ENCODE measurements at regions not wholly inside any gene's neighbourhood (a gene's known extent, or its start where the extent isn't known, plus 50 kb on each side); places are given as distances from the start of the nearest gene placed in this dataset.

- TF ChIP-seq ZNF396 (CRISPR knock-in tag; IDR thresholded peaks at IDR 0.05; ENCODE audit: borderline replicate concordance) (no peak), PREB (CRISPR knock-in tag; IDR thresholded peaks at IDR 0.05; ENCODE audit: borderline replicate concordance) (no peak), HMGXB4 (CRISPR knock-in tag; IDR thresholded peaks at IDR 0.05) (no peak), ZNF425 (CRISPR knock-in tag; conservative IDR thresholded peaks at IDR 0.05) (no peak), E2F5 (CRISPR knock-in tag; IDR thresholded peaks at IDR 0.05) (no peak)
These were observed 105.1 kb upstream of the GALNT5 start (continued) for GRCh38 chr2:157152362-157152761.

GRCh38 chr2:157155992-157156391, 101.5 kb upstream of the GALNT5 start:
- Mint-ChIP-seq H3K4me3 (no peak overlapping the region), H3K4me1 (no peaks in the 10 kb centered on the region), H3K27ac (no peak overlapping the region), H3K27me3 (ENCODE audit: low read depth) (no peaks in the 10 kb centered on the region), H3K9me3 (no peaks in the 10 kb centered on the region), H3K36me3 (no peaks in the 10 kb centered on the region)
- DNase-seq (ENCODE audit: low spot score) (no peak), ATAC-seq (no peak)
- POLR2A ChIA-PET: no interaction called here
- TF ChIP-seq NFE2L1 (CRISPR knock-in tag; IDR thresholded peaks at IDR 0.05) (no peak), KAT7 (CRISPR knock-in tag; IDR thresholded peaks at IDR 0.05; ENCODE audit: borderline replicate concordance) (no peak), NR3C1 (CRISPR knock-in tag; conservative IDR thresholded peaks at IDR 0.05; ENCODE audit: low read depth) (no peak), USF2 (CRISPR knock-in tag; IDR thresholded peaks at IDR 0.05) (no peak), NR1H2 (CRISPR knock-in tag; IDR thresholded peaks at IDR 0.05) (no peak), ELF4 (CRISPR knock-in tag; IDR thresholded peaks at IDR 0.05; ENCODE audit: low read depth) (no peak), PRDM15 (CRISPR knock-in tag; IDR thresholded peaks at IDR 0.05) (no peak)
- CTCF ChIA-PET: no interaction called here

- DNase-seq (ENCODE audit: low spot score): no peak
- Mint-ChIP-seq H3K27me3 (ENCODE audit: low read depth) (no peaks in the 10 kb centered on the region), H3K27ac (no peak overlapping the region), H3K9me3 (no peaks in the 10 kb centered on the region), H3K4me1 (no peaks in the 10 kb centered on the region), H3K36me3 (no peaks in the 10 kb centered on the region), H3K4me3 (no peak overlapping the region)
- CTCF ChIA-PET: no interaction called here
- no peak for ATAC-seq
- POLR2A ChIA-PET: no interaction called here
- TF ChIP-seq PRRX2 (CRISPR knock-in tag; IDR thresholded peaks at IDR 0.05) (no peak), NR3C1 (CRISPR knock-in tag; conservative IDR thresholded peaks at IDR 0.05; ENCODE audit: low read depth) (no peak), ATF6 (CRISPR knock-in tag; IDR thresholded peaks at IDR 0.05) (no peak), CREB1 (CRISPR knock-in tag; IDR thresholded peaks at IDR 0.05) (no peak)
These were observed 99.4 kb upstream of the GALNT5 start for GRCh38 chr2:157158111-157158510.
